WTC11 (cell line): ENCODE measurements at regions not wholly inside any gene's neighbourhood (a gene's known extent, or its start where the extent isn't known, plus 50 kb on each side); places are given as distances from the start of the nearest gene placed in this dataset.

ENCODE experiments used
- ATAC-seq: fragments of 200-7000 bp; cut with Tn5 transposase; 2 replicates; pipeline ENCODE4 v1.10.0; 2021; ENCODE audit warnings: mild to moderate bottlenecking, moderate library complexity
- CTCF ChIA-PET: fragments of 300-600 bp; sonication (Branson Sonifier 250); formaldehyde crosslinking; loops from one replicate; lab custom pipeline; 2021; ENCODE audit warnings: antibody characterized with exemption; lab: Charles Lee
- POLR2A ChIA-PET: fragments of 350-600 bp; sonication (Branson Sonifier 250); formaldehyde crosslinking; loops from one replicate; lab custom pipeline; 2021; ENCODE audit warnings: antibody characterized with exemption; lab: Charles Lee
- DNase-seq: peaks from one replicate; pipeline ENCODE4 v3.0.0; 2021; ENCODE audit warnings: low spot score
- H3K27ac Mint-ChIP-seq: 2 replicates; pipeline ENCODE4 v1.8.0; 2021; ENCODE audit warnings: mixed read lengths
- H3K27me3 Mint-ChIP-seq: 2 replicates; pipeline ENCODE4 v1.8.0; 2021; ENCODE audit warnings: low read depth, mild to moderate bottlenecking, moderate library complexity, mixed read lengths
- H3K36me3 Mint-ChIP-seq: 2 replicates; pipeline ENCODE4 v1.8.0; 2021; ENCODE audit warnings: mixed read lengths
- H3K4me1 Mint-ChIP-seq: 2 replicates; pipeline ENCODE4 v1.8.0; 2022; ENCODE audit warnings: mixed read lengths
- H3K4me3 Mint-ChIP-seq: 2 replicates; pipeline ENCODE4 v1.8.0; 2021; ENCODE audit warnings: mild to moderate bottlenecking, moderate library complexity, mixed read lengths
- H3K9me3 Mint-ChIP-seq: 2 replicates; pipeline ENCODE4 v1.8.0; 2021; ENCODE audit warnings: mixed read lengths
- EMX1 ChIP-seq: fragments of 250-450 bp; sonication (Bioruptor Pico); IDR thresholded peaks from 2 replicates; pipeline ENCODE4 v1.8.0; 2021; ENCODE audit warnings: mild to moderate bottlenecking
- FOXK1 ChIP-seq: sonication (generic); formaldehyde crosslinking; IDR thresholded peaks from 2 replicates; pipeline ENCODE4 v1.8.0; 2022; ENCODE audit warnings: mild to moderate bottlenecking, moderate library complexity, missing genetic modification reagents
- GABPB1 ChIP-seq: sonication (generic); formaldehyde crosslinking; IDR thresholded peaks from 2 replicates; pipeline ENCODE4 v1.8.1; 2023; ENCODE audit warnings: mild to moderate bottlenecking, missing genetic modification reagents
- GRHL2 ChIP-seq: fragments of 250-450 bp; sonication (Bioruptor Pico); IDR thresholded peaks from 2 replicates; pipeline ENCODE4 v1.8.0; 2022; ENCODE audit warnings: mild to moderate bottlenecking, moderate library complexity; ENCODE audit not compliant: insufficient replicate concordance, severe bottlenecking
- IRF2 ChIP-seq: sonication (generic); formaldehyde crosslinking; IDR thresholded peaks from 2 replicates; pipeline ENCODE4 v1.8.0; 2022; ENCODE audit warnings: low read depth, missing genetic modification reagents, borderline replicate concordance
- KAT7 ChIP-seq: sonication (generic); formaldehyde crosslinking; IDR thresholded peaks from 2 replicates; pipeline ENCODE4 v1.8.1; 2023; ENCODE audit warnings: missing genetic modification reagents, mild to moderate bottlenecking, borderline replicate concordance
- OVOL2 ChIP-seq: fragments of 250-450 bp; sonication (Bioruptor Pico); IDR thresholded peaks from 2 replicates; pipeline ENCODE4 v1.9.0; 2021; ENCODE audit warnings: mild to moderate bottlenecking, borderline replicate concordance
- SMAD4 ChIP-seq: sonication (generic); formaldehyde crosslinking; IDR thresholded peaks from 2 replicates; pipeline ENCODE4 v1.8.0; 2022; ENCODE audit warnings: mild to moderate bottlenecking, missing genetic modification reagents
- TCF7 ChIP-seq: sonication (generic); formaldehyde crosslinking; IDR thresholded peaks from 2 replicates; pipeline ENCODE4 v1.8.0; 2022; ENCODE audit warnings: mild to moderate bottlenecking, low read depth, missing genetic modification reagents, moderate library complexity
- ZNF416 ChIP-seq: fragments of 250-450 bp; sonication (Bioruptor Pico); IDR thresholded peaks from 2 replicates; pipeline ENCODE4 v1.9.0; 2021; ENCODE audit warnings: mild to moderate bottlenecking, inconsistent platforms
- TF ChIP-seq, protein P1 (sequence below): fragments of 250-450 bp; sonication (Bioruptor Pico); IDR thresholded peaks from 2 replicates; pipeline ENCODE4 v1.9.0; 2021; ENCODE audit warnings: mild to moderate bottlenecking
- TF ChIP-seq, protein P2 (sequence below): sonication (generic); formaldehyde crosslinking; IDR thresholded peaks from 2 replicates; pipeline ENCODE4 v1.8.1; 2022; ENCODE audit warnings: mild to moderate bottlenecking, missing genetic modification reagents, moderate library complexity, borderline replicate concordance
- TF ChIP-seq, protein P3 (sequence below): sonication (generic); formaldehyde crosslinking; IDR thresholded peaks from 2 replicates; pipeline ENCODE4 v1.8.1; 2023; ENCODE audit warnings: mild to moderate bottlenecking, missing genetic modification reagents
- TF ChIP-seq, protein P4 (sequence below): sonication (generic); formaldehyde crosslinking; IDR thresholded peaks from 2 replicates; pipeline ENCODE4 v1.8.1; 2022; ENCODE audit warnings: low read depth, mild to moderate bottlenecking, moderate library complexity, missing genetic modification reagents, borderline replicate concordance
- TF ChIP-seq, protein P5 (sequence below): sonication (generic); formaldehyde crosslinking; IDR thresholded peaks from 2 replicates; pipeline ENCODE4 v1.8.1; 2023; ENCODE audit warnings: mild to moderate bottlenecking, moderate library complexity, missing genetic modification reagents
- TF ChIP-seq, protein P6 (sequence below): sonication (generic); formaldehyde crosslinking; IDR thresholded peaks from 2 replicates; pipeline ENCODE4 v1.8.0; 2022; ENCODE audit warnings: mild to moderate bottlenecking, missing genetic modification reagents
- TF ChIP-seq, protein P7 (sequence below): fragments of 250-450 bp; sonication (Bioruptor Pico); IDR thresholded peaks from 2 replicates; pipeline ENCODE4 v2.1.2; 2022; ENCODE audit warnings: mild to moderate bottlenecking, moderate library complexity

DNA sequence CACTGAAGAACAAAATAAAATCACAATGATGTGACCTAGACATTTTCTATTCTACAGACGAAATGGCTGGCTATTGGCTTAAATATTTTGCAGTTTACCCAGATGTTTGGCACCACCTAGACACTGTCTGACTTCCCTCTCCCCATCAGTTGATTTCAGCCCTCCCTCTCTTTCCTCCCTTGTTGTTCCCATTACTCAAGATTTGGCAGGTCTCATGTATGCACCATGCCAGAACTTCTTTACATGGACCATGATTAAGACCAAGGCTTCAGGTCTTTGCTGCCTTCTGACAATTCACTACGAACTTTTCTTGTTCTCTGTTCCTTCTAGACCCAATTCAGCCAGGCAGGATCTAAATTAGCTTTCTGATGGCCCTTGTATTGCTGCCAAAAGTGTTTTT lies 66.6 kb upstream of the GDNF start (continued):
- TF ChIP-seq, protein P1, sequence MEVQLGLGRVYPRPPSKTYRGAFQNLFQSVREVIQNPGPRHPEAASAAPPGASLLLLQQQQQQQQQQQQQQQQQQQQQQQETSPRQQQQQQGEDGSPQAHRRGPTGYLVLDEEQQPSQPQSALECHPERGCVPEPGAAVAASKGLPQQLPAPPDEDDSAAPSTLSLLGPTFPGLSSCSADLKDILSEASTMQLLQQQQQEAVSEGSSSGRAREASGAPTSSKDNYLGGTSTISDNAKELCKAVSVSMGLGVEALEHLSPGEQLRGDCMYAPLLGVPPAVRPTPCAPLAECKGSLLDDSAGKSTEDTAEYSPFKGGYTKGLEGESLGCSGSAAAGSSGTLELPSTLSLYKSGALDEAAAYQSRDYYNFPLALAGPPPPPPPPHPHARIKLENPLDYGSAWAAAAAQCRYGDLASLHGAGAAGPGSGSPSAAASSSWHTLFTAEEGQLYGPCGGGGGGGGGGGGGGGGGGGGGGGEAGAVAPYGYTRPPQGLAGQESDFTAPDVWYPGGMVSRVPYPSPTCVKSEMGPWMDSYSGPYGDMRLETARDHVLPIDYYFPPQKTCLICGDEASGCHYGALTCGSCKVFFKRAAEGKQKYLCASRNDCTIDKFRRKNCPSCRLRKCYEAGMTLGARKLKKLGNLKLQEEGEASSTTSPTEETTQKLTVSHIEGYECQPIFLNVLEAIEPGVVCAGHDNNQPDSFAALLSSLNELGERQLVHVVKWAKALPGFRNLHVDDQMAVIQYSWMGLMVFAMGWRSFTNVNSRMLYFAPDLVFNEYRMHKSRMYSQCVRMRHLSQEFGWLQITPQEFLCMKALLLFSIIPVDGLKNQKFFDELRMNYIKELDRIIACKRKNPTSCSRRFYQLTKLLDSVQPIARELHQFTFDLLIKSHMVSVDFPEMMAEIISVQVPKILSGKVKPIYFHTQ (CRISPR knock-in tag): no peak
- TF ChIP-seq TCF7 (CRISPR knock-in tag) (no peak), SMAD4 (no peak), ZNF416 (CRISPR knock-in tag) (no peak)
- TF ChIP-seq, protein P2, sequence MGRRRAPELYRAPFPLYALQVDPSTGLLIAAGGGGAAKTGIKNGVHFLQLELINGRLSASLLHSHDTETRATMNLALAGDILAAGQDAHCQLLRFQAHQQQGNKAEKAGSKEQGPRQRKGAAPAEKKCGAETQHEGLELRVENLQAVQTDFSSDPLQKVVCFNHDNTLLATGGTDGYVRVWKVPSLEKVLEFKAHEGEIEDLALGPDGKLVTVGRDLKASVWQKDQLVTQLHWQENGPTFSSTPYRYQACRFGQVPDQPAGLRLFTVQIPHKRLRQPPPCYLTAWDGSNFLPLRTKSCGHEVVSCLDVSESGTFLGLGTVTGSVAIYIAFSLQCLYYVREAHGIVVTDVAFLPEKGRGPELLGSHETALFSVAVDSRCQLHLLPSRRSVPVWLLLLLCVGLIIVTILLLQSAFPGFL (CRISPR knock-in tag): no peak

DNA sequence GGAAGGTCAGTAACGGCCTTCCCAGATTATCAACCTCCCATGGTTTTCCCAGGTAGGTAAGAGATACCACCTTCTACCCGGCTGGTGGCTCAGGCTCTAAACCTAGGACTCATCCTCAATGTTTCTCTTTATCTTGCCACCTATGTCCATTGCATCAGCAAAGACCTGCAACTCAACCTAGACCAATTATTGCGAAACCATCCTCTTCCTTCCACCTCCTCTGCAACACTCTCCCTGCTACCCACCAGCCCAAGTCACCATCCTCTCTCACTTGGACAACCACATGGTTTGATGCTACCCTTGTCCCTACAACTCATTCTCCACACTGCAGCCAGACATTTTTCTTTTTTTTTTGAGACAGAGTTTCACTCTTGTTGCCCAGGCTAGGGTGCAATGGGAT lies 65.4 kb upstream of the GDNF start:
- 0 out of 2 replicates have a peak, but pooled peaks have one; percentile 50 for TF ChIP-seq GABPB1 (CRISPR knock-in tag)
- TF ChIP-seq, protein P3, sequence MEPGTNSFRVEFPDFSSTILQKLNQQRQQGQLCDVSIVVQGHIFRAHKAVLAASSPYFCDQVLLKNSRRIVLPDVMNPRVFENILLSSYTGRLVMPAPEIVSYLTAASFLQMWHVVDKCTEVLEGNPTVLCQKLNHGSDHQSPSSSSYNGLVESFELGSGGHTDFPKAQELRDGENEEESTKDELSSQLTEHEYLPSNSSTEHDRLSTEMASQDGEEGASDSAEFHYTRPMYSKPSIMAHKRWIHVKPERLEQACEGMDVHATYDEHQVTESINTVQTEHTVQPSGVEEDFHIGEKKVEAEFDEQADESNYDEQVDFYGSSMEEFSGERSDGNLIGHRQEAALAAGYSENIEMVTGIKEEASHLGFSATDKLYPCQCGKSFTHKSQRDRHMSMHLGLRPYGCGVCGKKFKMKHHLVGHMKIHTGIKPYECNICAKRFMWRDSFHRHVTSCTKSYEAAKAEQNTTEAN (CRISPR knock-in tag): no peak
- DNase-seq (no peak), ATAC-seq (no peak)
- no peaks in the 10 kb centered on the region for H3K4me1 Mint-ChIP-seq
- H3K27ac Mint-ChIP-seq: no peak overlapping the region
- no peak overlapping the region for H3K4me3 Mint-ChIP-seq
- H3K36me3 Mint-ChIP-seq: peaks cover 3% of the 10 kb centered on the region
- CTCF ChIA-PET: no interaction called here
- H3K9me3 Mint-ChIP-seq: peaks cover 29% of the 10 kb centered on the region
- H3K27me3 Mint-ChIP-seq: no peaks in the 10 kb centered on the region
- POLR2A ChIA-PET: no interaction called here

DNA sequence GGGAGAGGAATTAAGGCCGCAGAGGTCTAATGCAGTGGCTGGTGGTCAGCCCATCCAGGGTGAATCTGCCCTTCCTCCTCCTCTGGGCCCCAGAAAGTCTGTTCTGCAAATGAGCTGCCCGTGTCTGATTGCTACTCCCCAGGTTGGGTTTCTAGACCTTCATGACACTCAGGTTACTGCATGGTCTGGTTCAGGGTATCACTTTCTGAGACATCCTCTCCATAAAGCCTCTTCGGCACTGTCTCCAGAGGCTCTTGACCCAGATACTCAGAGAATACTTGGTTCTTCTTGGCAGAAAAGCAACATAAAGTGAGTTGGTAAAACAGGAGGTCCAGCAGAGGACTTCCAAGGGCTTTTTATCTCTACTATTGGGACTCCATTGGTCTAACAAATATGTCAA lies 62.5 kb upstream of the GDNF start:
- ATAC-seq (no peak), DNase-seq (no peak)
- POLR2A ChIA-PET: no interaction called here
- no peak overlapping the region for H3K4me3 Mint-ChIP-seq
- CTCF ChIA-PET: no interaction called here
- H3K4me1 Mint-ChIP-seq: no peaks in the 10 kb centered on the region
- peaks cover 40% of the 10 kb centered on the region for H3K9me3 Mint-ChIP-seq
- no peak overlapping the region for H3K27ac Mint-ChIP-seq
- H3K36me3 Mint-ChIP-seq: peaks cover 3% of the 10 kb centered on the region
- no peaks in the 10 kb centered on the region for H3K27me3 Mint-ChIP-seq
- no peak for TF ChIP-seq KAT7 (CRISPR knock-in tag)
- TF ChIP-seq, protein P3 (CRISPR knock-in tag): no peak
- TF ChIP-seq, protein P4, sequence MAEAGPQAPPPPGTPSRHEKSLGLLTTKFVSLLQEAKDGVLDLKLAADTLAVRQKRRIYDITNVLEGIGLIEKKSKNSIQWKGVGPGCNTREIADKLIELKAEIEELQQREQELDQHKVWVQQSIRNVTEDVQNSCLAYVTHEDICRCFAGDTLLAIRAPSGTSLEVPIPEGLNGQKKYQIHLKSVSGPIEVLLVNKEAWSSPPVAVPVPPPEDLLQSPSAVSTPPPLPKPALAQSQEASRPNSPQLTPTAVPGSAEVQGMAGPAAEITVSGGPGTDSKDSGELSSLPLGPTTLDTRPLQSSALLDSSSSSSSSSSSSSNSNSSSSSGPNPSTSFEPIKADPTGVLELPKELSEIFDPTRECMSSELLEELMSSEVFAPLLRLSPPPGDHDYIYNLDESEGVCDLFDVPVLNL (CRISPR knock-in tag): no peak
- TF ChIP-seq, protein P5, sequence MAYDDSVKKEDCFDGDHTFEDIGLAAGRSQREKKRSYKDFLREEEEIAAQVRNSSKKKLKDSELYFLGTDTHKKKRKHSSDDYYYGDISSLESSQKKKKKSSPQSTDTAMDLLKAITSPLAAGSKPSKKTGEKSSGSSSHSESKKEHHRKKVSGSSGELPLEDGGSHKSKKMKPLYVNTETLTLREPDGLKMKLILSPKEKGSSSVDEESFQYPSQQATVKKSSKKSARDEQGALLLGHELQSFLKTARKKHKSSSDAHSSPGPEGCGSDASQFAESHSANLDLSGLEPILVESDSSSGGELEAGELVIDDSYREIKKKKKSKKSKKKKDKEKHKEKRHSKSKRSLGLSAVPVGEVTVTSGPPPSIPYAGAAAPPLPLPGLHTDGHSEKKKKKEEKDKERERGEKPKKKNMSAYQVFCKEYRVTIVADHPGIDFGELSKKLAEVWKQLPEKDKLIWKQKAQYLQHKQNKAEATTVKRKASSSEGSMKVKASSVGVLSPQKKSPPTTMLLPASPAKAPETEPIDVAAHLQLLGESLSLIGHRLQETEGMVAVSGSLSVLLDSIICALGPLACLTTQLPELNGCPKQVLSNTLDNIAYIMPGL (CRISPR knock-in tag): no peak
- TF ChIP-seq FOXK1 (CRISPR knock-in tag): no peak
- TF ChIP-seq IRF2 (CRISPR knock-in tag): no peak
- TF ChIP-seq, protein P6, sequence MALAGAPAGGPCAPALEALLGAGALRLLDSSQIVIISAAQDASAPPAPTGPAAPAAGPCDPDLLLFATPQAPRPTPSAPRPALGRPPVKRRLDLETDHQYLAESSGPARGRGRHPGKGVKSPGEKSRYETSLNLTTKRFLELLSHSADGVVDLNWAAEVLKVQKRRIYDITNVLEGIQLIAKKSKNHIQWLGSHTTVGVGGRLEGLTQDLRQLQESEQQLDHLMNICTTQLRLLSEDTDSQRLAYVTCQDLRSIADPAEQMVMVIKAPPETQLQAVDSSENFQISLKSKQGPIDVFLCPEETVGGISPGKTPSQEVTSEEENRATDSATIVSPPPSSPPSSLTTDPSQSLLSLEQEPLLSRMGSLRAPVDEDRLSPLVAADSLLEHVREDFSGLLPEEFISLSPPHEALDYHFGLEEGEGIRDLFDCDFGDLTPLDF (CRISPR knock-in tag): no peak
- TF ChIP-seq TCF7 (CRISPR knock-in tag): no peak
- TF ChIP-seq GABPB1 (CRISPR knock-in tag): no peak
- no peak for TF ChIP-seq OVOL2
- no peak for TF ChIP-seq GRHL2 (CRISPR knock-in tag)
- TF ChIP-seq, protein P7, sequence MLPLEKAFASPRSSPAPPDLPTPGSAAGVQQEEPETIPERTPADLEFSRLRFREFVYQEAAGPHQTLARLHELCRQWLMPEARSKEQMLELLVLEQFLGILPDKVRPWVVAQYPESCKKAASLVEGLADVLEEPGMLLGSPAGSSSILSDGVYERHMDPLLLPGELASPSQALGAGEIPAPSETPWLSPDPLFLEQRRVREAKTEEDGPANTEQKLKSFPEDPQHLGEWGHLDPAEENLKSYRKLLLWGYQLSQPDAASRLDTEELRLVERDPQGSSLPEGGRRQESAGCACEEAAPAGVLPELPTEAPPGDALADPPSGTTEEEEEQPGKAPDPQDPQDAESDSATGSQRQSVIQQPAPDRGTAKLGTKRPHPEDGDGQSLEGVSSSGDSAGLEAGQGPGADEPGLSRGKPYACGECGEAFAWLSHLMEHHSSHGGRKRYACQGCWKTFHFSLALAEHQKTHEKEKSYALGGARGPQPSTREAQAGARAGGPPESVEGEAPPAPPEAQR (CRISPR knock-in tag): no peak
- no peak for TF ChIP-seq EMX1 (CRISPR knock-in tag)
